Naive thymus-derived CD4-positive, alpha-beta T cell (primary cell): ENCODE measurements at regions not wholly inside any gene's neighbourhood (a gene's known extent, or its start where the extent isn't known, plus 50 kb on each side); places are given as distances from the start of the nearest gene placed in this dataset.

Source experiments
- ATAC-seq: fragments of 150-1000 bp; cut with Tn5 transposase; 2 replicates; pipeline ENCODE4 v1.10.0; 2021; ENCODE audit warnings: mild to moderate bottlenecking, moderate library complexity
- CTCF ChIA-PET: fragments of 350-600 bp; sonication (Branson Sonifier 250); formaldehyde crosslinking; loops from one replicate; lab custom pipeline; 2021; ENCODE audit warnings: antibody characterized with exemption; lab: Charles Lee
- POLR2A ChIA-PET: fragments of 350-600 bp; sonication (Branson Sonifier 250); formaldehyde crosslinking; loops from one replicate; lab custom pipeline; 2021; ENCODE audit warnings: antibody characterized with exemption, inconsistent platforms; lab: Charles Lee
- DNase-seq, 9 donors: peaks; one replicate each; pipeline versions ENCODE4 v3.0.0 to v3.0.0-alpha.2; 2020 to 2022; ENCODE audit warnings: mixed read lengths in 1 of 9
- H3K27ac ChIP-seq: one replicate; pipeline ENCODE4 v1.7.0; 2013; ENCODE audit warnings: mild to moderate bottlenecking, low read depth, low read length, moderate library complexity
- H3K27me3 ChIP-seq, 2 donors: one replicate each; pipeline ENCODE4 v1.7.0; 2013; ENCODE audit warnings: low read length in 2 of 2, mild to moderate bottlenecking in 2 of 2, moderate library complexity in 2 of 2; ENCODE audit not compliant: control insufficient read depth in 2 of 2, insufficient read depth in 2 of 2
- H3K36me3 ChIP-seq, 3 experiments: 1 replicate in 2 of 3; 2 replicates in 1 of 3; pipeline ENCODE4 v1.7.0; 2013; ENCODE audit warnings: low read length in 3 of 3, mild to moderate bottlenecking in 3 of 3, moderate library complexity in 1 of 3; ENCODE audit not compliant: insufficient read depth in 3 of 3, control insufficient read depth in 2 of 3
- H3K4me1 ChIP-seq, 2 donors: one replicate each; pipeline ENCODE4 v1.7.0; 2013; ENCODE audit warnings: low read length in 2 of 2, mild to moderate bottlenecking in 2 of 2, moderate library complexity in 1 of 2; ENCODE audit not compliant: control insufficient read depth in 2 of 2, insufficient read depth in 2 of 2
- H3K4me3 ChIP-seq: 2 replicates; pipeline ENCODE4 v1.7.0; 2013; ENCODE audit warnings: mild to moderate bottlenecking, low read length
- H3K9me3 ChIP-seq, 3 experiments: 1 replicate in 2 of 3; 2 replicates in 1 of 3; pipeline ENCODE4 v1.7.0; 2013; ENCODE audit warnings: low read length in 3 of 3; ENCODE audit not compliant: control insufficient read depth in 2 of 3
- H3K27ac Mint-ChIP-seq, 9 donors: one replicate each; pipeline ENCODE4 v1.8.0; 2020 to 2022; ENCODE audit warnings: mixed read lengths in 9 of 9, mild to moderate bottlenecking in 8 of 9, moderate library complexity in 5 of 9, inconsistent platforms in 2 of 9
- H3K27me3 Mint-ChIP-seq, 5 donors: one replicate each; pipeline ENCODE4 v1.8.0; 2021 to 2022; ENCODE audit warnings: mixed read lengths in 5 of 5, mild to moderate bottlenecking in 1 of 5
- H3K36me3 Mint-ChIP-seq, 5 donors: one replicate each; pipeline ENCODE4 v1.8.0; 2020 to 2022; ENCODE audit warnings: mixed read lengths in 5 of 5, mild to moderate bottlenecking in 3 of 5, inconsistent platforms in 1 of 5
- H3K4me1 Mint-ChIP-seq, 7 donors: one replicate each; pipeline ENCODE4 v1.8.0; 2020 to 2022; ENCODE audit warnings: mixed read lengths in 7 of 7, mild to moderate bottlenecking in 3 of 7, inconsistent platforms in 1 of 7
- H3K4me3 Mint-ChIP-seq, 10 donors: one replicate each; pipeline ENCODE4 v1.8.0; 2020 to 2022; ENCODE audit warnings: mild to moderate bottlenecking in 10 of 10, mixed read lengths in 10 of 10, moderate library complexity in 6 of 10, inconsistent platforms in 2 of 10
- H3K9me3 Mint-ChIP-seq, 11 donors: one replicate each; pipeline ENCODE4 v1.8.0; 2020 to 2022; ENCODE audit warnings: mixed read lengths in 11 of 11, mild to moderate bottlenecking in 4 of 11, inconsistent platforms in 1 of 11, moderate library complexity in 1 of 11
- intact Hi-C, 2 donors: fragments of 100-400 bp; cut with micrococcal nuclease; formaldehyde crosslinking; loops; one replicate each; pipeline ENCODE4 v1.15.1; 2023

- ATAC-seq (no peak), DNase-seq (no peak)
- POLR2A ChIA-PET = no interaction called here
These were observed 91.8 kb downstream of the SOD2 start for GRCh38 chr6:159601211-159601610.

GRCh38 chr6:159595173-159595572, 97.9 kb downstream of the SOD2 start:
- Mint-ChIP-seq H3K4me3 (no peak overlapping the region), H3K27ac (no peak overlapping the region), H3K4me1 (no peaks in the 10 kb centered on the region), H3K9me3 (no peaks in the 10 kb centered on the region), H3K36me3 (peaks cover 0 to 3% (median 0%) of the 10 kb centered on the region in 5 donors), H3K27me3 (peaks cover 0 to 2% (median 0%) of the 10 kb centered on the region in 5 donors)
- H3K4me1 ChIP-seq = no peaks in the 10 kb centered on the region
- CTCF ChIA-PET = interaction anchor here (0.7 kb wide), 1 partner anchor 420 kb away, joined by 3 read pairs; no protein-coding TSS in a partner anchor
- H3K36me3 ChIP-seq = no peaks in the 10 kb centered on the region
- intact Hi-C loops = no loop called here
- H3K27ac ChIP-seq = no peak overlapping the region
- ATAC-seq (no peak), DNase-seq (no peak)
- no peak overlapping the region for H3K4me3 ChIP-seq
- H3K9me3 ChIP-seq = no peaks in the 10 kb centered on the region
- no peaks in the 10 kb centered on the region for H3K27me3 ChIP-seq
- POLR2A ChIA-PET = no interaction called here

More at GRCh38 chr6:159601211-159601610, 91.8 kb downstream of the SOD2 start:
- peaks cover 0 to 4% (median 0%) of the 10 kb centered on the region in 7 donors for H3K4me1 Mint-ChIP-seq
- Histone ChIP-seq H3K36me3 (no peaks in the 10 kb centered on the region), H3K4me1 (no peaks in the 10 kb centered on the region), H3K27me3 (no peaks in the 10 kb centered on the region), H3K27ac (no peak overlapping the region), H3K4me3 (no peak overlapping the region), H3K9me3 (no peaks in the 10 kb centered on the region)
- intact Hi-C loops = no loop called here
- no peaks in the 10 kb centered on the region for H3K9me3 Mint-ChIP-seq
- H3K36me3 Mint-ChIP-seq = no peaks in the 10 kb centered on the region
- no peak overlapping the region for H3K4me3 Mint-ChIP-seq
- CTCF ChIA-PET = no interaction called here
- H3K27ac Mint-ChIP-seq = no peak overlapping the region
- H3K27me3 Mint-ChIP-seq = peaks cover 0 to 16% (median 12%) of the 10 kb centered on the region in 5 donors

- Mint-ChIP-seq H3K4me3 (no peak overlapping the region), H3K4me1 (no peaks in the 10 kb centered on the region), H3K27me3 (no peaks in the 10 kb centered on the region), H3K9me3 (no peaks in the 10 kb centered on the region), H3K36me3 (peaks cover 0 to 3% (median 0%) of the 10 kb centered on the region in 5 donors), H3K27ac (no peak overlapping the region)
- ATAC-seq (no peak), DNase-seq (no peak)
- no peak overlapping the region for H3K4me3 ChIP-seq
- POLR2A ChIA-PET = no interaction called here
- no peaks in the 10 kb centered on the region for H3K4me1 ChIP-seq
- H3K27ac ChIP-seq = no peak overlapping the region
- CTCF ChIA-PET = interaction anchor here (0.7 kb wide), 1 partner anchor 420 kb away, joined by 3 read pairs; no protein-coding TSS in a partner anchor
- no peaks in the 10 kb centered on the region for H3K27me3 ChIP-seq
- no peaks in the 10 kb centered on the region for H3K9me3 ChIP-seq
- H3K36me3 ChIP-seq = no peaks in the 10 kb centered on the region
- intact Hi-C loops = no loop called here
These were observed 98.3 kb downstream of the SOD2 start for GRCh38 chr6:159594750-159595117.

GRCh38 chr6:159594106-159594749, 98.8 kb downstream of the SOD2 start:
- H3K36me3 Mint-ChIP-seq = peaks cover 0 to 5% (median 0%) of the 10 kb centered on the region in 5 donors
- Histone ChIP-seq H3K9me3 (no peaks in the 10 kb centered on the region), H3K4me3 (no peak overlapping the region), H3K36me3 (no peaks in the 10 kb centered on the region), H3K27ac (no peak overlapping the region), H3K4me1 (no peaks in the 10 kb centered on the region), H3K27me3 (no peaks in the 10 kb centered on the region)
- no peak overlapping the region for H3K4me3 Mint-ChIP-seq
- H3K4me1 Mint-ChIP-seq = no peaks in the 10 kb centered on the region
- ATAC-seq (no peak), DNase-seq (no peak)
- H3K27ac Mint-ChIP-seq = peak overlapping the region in 1 of 9 donors; percentile 46
- ChIA-PET CTCF (no interaction called here), POLR2A (no interaction called here)
- peaks cover 0 to 3% (median 2%) of the 10 kb centered on the region in 5 donors for H3K27me3 Mint-ChIP-seq
- H3K9me3 Mint-ChIP-seq = peaks cover 0 to 1% (median 0%) of the 10 kb centered on the region in 11 donors
- intact Hi-C loops = no loop called here

- H3K4me1 ChIP-seq = no peaks in the 10 kb centered on the region
- intact Hi-C loops = no loop called here
- H3K9me3 ChIP-seq = no peaks in the 10 kb centered on the region
- ATAC-seq (no peak), DNase-seq (no peak)
- no peak overlapping the region for H3K4me3 ChIP-seq
- no peaks in the 10 kb centered on the region for H3K27me3 ChIP-seq
- H3K36me3 Mint-ChIP-seq = peaks cover 0 to 7% (median 0%) of the 10 kb centered on the region in 5 donors
- peaks cover 0 to 1% (median 0%) of the 10 kb centered on the region in 11 donors for H3K9me3 Mint-ChIP-seq
- H3K4me1 Mint-ChIP-seq = no peaks in the 10 kb centered on the region
- peaks cover 0 to 11% (median 6%) of the 10 kb centered on the region in 5 donors for H3K27me3 Mint-ChIP-seq
- ChIA-PET CTCF (no interaction called here), POLR2A (no interaction called here)
- no peak overlapping the region for H3K4me3 Mint-ChIP-seq
- H3K36me3 ChIP-seq = no peaks in the 10 kb centered on the region
- H3K27ac Mint-ChIP-seq = no peak overlapping the region
- H3K27ac ChIP-seq = no peak overlapping the region
These were observed 102.2 kb downstream of the SOD2 start for GRCh38 chr6:159590835-159591234.

- Mint-ChIP-seq H3K9me3 (peaks cover 0 to 3% (median 0%) of the 10 kb centered on the region in 11 donors), H3K4me3 (no peak overlapping the region), H3K36me3 (peaks cover 0 to 4% (median 0%) of the 10 kb centered on the region in 5 donors), H3K4me1 (no peaks in the 10 kb centered on the region), H3K27me3 (peaks cover 0 to 11% (median 6%) of the 10 kb centered on the region in 5 donors), H3K27ac (no peak overlapping the region)
- no peak overlapping the region for H3K27ac ChIP-seq
- H3K27me3 ChIP-seq = no peaks in the 10 kb centered on the region
- ATAC-seq = no peak
- POLR2A ChIA-PET = no interaction called here
- H3K4me3 ChIP-seq = no peak overlapping the region
- no peaks in the 10 kb centered on the region for H3K9me3 ChIP-seq
- intact Hi-C loops = no loop called here
- H3K36me3 ChIP-seq = no peaks in the 10 kb centered on the region
- DNase-seq = no peak
- CTCF ChIA-PET = no interaction called here
- no peaks in the 10 kb centered on the region for H3K4me1 ChIP-seq
These were observed 106.4 kb downstream of the SOD2 start for GRCh38 chr6:159586684-159587083.

- CTCF ChIA-PET = no interaction called here
These were observed 110.3 kb downstream of the SOD2 start for GRCh38 chr6:159582736-159583135.

More at GRCh38 chr6:159582736-159583135, 110.3 kb downstream of the SOD2 start:
- H3K4me3 ChIP-seq = no peak overlapping the region
- peaks cover 6 to 12% (median 9%) of the 10 kb centered on the region in 5 donors for H3K27me3 Mint-ChIP-seq
- no peak overlapping the region for H3K4me3 Mint-ChIP-seq
- no peaks in the 10 kb centered on the region for H3K27me3 ChIP-seq
- H3K27ac Mint-ChIP-seq = no peak overlapping the region
- no peak for DNase-seq
- H3K36me3 ChIP-seq = no peaks in the 10 kb centered on the region
- intact Hi-C loops = no loop called here
- H3K27ac ChIP-seq = no peak overlapping the region
- H3K36me3 Mint-ChIP-seq = no peaks in the 10 kb centered on the region
- ATAC-seq = no peak
- no peaks in the 10 kb centered on the region for H3K4me1 Mint-ChIP-seq
- POLR2A ChIA-PET = no interaction called here
- H3K9me3 Mint-ChIP-seq = peaks cover 0 to 8% (median 3%) of the 10 kb centered on the region in 11 donors
- no peaks in the 10 kb centered on the region for H3K4me1 ChIP-seq
- no peaks in the 10 kb centered on the region for H3K9me3 ChIP-seq
